RWPE1 (cell line): ENCODE measurements at regions not wholly inside any gene's neighbourhood (a gene's known extent, or its start where the extent isn't known, plus 50 kb on each side); places are given as distances from the start of the nearest gene placed in this dataset.

ENCODE experiments used
- CTCF ChIA-PET: fragments of 350-600 bp; sonication (Branson Sonifier 250); formaldehyde crosslinking; extraction: SDS; loops from one replicate; lab custom pipeline; 2021; lab: Yijun Ruan, JAX
- POLR2A ChIA-PET: fragments of 400-600 bp; formaldehyde crosslinking; extraction: SDS; loops from one replicate; lab custom pipeline; 2020; ENCODE audit warnings: antibody characterized with exemption; ENCODE audit not compliant: low non-redundant PET; lab: Yijun Ruan, JAX
- DNase-seq: peaks from one replicate; pipeline ENCODE4 v3.0.0; 2012; ENCODE audit warnings: low spot score
- H3K27ac ChIP-seq: fragments of 450-650 bp; 2 replicates; pipeline ENCODE4 v1.5.1; 2017
- TF ChIP-seq, protein P1 (sequence below): fragments of 450-650 bp; conservative IDR thresholded peaks from 2 replicates; pipeline ENCODE4 v1.5.1; 2017; ENCODE audit warnings: low read depth, mild to moderate bottlenecking

DNA sequence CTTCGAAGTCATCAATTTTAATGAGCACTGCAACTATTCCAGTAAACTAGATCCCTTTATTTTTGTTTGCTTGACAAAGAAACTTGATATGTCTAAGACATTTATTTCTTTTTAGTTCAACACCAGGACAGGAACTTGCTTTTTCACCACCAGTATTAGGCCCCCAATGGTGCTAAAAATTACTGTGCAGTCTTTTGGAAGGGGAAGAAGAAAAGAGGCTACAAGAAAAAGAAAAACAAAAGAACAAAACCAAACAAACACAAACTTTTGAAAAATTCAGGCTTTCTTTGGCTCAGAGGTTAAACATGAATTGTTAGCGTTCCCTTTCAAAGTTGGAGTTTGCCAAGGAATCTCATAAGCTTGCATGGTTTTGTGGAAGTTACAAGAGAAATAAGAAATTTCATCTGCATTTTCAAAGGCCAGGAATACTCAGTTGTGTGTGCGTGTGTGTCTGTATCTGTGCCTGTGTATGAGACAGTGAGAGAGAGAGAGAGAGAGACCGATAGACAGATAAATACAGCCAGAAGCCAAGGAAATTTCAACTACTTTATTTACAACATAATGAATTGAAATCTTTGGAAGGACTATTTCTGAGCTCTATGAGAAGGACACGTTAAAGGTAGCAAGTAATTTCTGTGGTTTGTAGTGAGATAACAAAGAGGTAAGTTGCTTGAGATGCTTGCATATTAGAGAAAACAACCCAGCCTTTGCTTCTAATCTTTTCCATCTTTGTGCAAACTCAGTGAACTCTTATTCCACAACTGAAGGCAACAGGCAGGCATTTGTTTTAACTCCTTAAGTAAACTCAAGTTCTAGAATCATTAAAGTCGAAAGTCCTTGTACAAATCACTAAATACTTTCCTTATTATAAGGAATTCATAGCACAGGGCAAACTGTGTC, 171.0 kb upstream of the CITED2 start:
- no peak overlapping the region for H3K27ac ChIP-seq
- no peak for DNase-seq
- TF ChIP-seq, protein P1, sequence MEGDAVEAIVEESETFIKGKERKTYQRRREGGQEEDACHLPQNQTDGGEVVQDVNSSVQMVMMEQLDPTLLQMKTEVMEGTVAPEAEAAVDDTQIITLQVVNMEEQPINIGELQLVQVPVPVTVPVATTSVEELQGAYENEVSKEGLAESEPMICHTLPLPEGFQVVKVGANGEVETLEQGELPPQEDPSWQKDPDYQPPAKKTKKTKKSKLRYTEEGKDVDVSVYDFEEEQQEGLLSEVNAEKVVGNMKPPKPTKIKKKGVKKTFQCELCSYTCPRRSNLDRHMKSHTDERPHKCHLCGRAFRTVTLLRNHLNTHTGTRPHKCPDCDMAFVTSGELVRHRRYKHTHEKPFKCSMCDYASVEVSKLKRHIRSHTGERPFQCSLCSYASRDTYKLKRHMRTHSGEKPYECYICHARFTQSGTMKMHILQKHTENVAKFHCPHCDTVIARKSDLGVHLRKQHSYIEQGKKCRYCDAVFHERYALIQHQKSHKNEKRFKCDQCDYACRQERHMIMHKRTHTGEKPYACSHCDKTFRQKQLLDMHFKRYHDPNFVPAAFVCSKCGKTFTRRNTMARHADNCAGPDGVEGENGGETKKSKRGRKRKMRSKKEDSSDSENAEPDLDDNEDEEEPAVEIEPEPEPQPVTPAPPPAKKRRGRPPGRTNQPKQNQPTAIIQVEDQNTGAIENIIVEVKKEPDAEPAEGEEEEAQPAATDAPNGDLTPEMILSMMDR: no peak
- ChIA-PET CTCF (no interaction called here), POLR2A (no interaction called here)

DNA sequence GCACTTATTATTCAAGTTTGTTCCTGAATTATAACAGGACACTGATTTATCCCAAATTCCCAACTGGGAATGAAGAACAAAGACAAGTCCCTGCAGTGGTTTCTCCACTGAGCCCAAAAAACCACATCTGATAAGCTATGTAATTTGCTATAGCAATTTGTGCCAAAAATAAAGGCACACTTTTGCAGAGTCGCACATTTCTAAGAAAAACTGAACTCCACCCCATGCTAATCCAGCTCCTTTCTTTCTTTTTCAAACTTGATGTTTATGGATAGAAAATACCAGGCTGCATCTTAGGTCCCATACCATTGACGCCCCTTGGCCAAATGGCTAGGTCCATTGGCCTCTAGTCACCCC, 170.2 kb upstream of the CITED2 start:
- DNase-seq: no peak
- CTCF ChIA-PET: interaction anchor here (0.6 kb wide), 1 partner anchor 124 kb away, joined by 4 read pairs; no protein-coding TSS in a partner anchor

DNA sequence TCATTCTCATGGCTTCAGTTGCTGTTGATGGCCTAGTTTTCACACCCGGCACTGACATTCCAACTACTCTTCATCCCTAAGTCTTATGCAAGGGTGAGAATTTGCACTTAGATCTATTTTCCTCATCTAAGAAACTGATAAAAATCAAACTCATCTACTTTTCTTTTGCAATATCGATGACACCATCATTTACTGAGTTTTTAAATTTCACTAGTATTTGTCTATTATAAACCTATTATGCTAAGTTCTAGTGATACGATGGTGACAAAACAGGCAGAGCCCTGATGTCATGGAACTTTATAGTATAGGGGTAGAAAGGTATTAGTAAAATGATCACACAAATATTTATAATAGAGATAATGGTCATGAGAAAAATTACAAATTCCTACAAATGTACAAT, 167.9 kb upstream of the CITED2 start:
- DNase-seq: no peak
- ChIA-PET CTCF (no interaction called here), POLR2A (no interaction called here)
- TF ChIP-seq, protein P1: no peak
- H3K27ac ChIP-seq: no peak overlapping the region

More for the DNA sequence above, 170.2 kb upstream of the CITED2 start:
- POLR2A ChIA-PET: no interaction called here
- TF ChIP-seq, protein P1: no peak
- no peak overlapping the region for H3K27ac ChIP-seq

DNA sequence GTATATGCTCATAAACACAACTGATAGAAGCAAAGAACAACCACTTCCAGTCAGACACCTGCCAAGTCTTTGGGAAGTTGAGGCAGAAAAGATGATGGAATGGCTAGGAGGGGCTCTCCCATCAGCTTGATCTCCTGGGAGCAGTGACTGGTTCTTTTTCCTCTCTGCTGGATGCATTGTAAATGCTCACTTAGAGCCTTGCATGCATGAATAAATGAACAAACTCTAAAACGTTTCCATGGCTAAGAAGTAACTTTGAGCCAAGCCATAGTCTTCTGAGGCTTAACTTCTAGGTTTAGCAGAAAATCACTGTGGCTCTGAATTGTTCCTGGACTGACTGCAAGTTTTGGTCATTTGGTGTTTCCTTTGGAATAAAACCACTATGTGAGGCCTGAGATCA, 166.4 kb upstream of the CITED2 start:
- no peak overlapping the region for H3K27ac ChIP-seq
- ChIA-PET POLR2A (no interaction called here), CTCF (no interaction called here)
- TF ChIP-seq, protein P1: no peak
- no peak for DNase-seq

DNA sequence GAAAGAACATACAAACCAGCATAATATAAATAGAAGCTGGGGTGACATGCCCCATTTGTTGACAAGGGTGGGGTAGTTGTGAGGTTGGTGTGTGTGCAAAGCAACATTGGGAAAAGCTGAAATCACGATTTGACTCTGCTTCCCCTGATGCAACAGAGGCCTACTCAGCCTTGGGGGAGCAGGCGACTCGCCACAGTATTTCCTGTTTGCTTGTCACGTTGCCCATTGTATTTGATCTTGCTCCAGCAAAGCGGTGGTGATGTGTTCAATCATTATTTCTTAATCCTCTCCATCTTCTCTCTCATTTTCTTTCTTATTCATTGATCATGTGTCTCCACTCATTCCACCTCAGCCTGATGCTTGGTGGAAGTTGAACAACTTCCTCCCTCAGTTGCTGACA, 165.8 kb upstream of the CITED2 start:
- ChIA-PET POLR2A (no interaction called here), CTCF (no interaction called here)
- no peak for DNase-seq
- TF ChIP-seq, protein P1: no peak
- H3K27ac ChIP-seq: no peak overlapping the region; the same call in 1 of the 2 replicates

DNA sequence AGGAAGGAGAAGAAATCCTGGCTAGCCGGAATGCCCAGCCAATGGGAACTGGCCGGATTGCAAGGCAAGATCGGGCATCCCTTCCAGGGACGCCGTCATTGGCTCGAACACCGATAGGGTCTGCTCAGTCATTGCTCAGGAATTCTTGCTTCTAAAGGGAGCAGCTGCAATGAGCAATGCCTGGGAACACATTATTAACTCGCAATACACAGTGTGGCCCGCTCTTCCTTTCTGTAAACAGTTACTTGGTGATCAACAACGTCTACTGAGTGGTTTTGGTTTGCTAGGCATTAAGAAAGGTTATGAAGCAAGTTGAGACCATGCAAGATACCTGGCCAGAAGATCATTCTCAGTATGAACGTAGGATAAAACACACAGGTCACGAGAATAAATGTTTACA, 165.4 kb upstream of the CITED2 start:
- peak overlapping the region; percentile 47; the same call in 1 of the 2 replicates for H3K27ac ChIP-seq
- ChIA-PET POLR2A (no interaction called here), CTCF (no interaction called here)
- TF ChIP-seq, protein P1: no peak
- DNase-seq: peak; percentile 87
